Lung (tissue), 11 donors: ENCODE measurements at regions not wholly inside any gene's neighbourhood (a gene's known extent, or its start where the extent isn't known, plus 50 kb on each side); places are given as distances from the start of the nearest gene placed in this dataset.
"Not testable (repeated sequence)": the region's sequence is repeated elsewhere in the genome, so short reads cannot be mapped to it uniquely, and the experiment has no call there.

Experiments used
- ATAC-seq: fragments of 200-7000 bp; cut with Tn5 transposase; one replicate; pipeline ENCODE4 v1.9.1; 2020; ENCODE audit warnings: moderate number of reproducible peaks; ENCODE audit not compliant: insufficient read depth, low FRiP score
- DNase-seq, 3 donors: peaks; one replicate each; pipeline ENCODE4 v3.0.0-alpha.2; 2013 to 2017
- H3K27ac ChIP-seq, 2 donors: one replicate each; pipeline ENCODE4 v1.5.1; 2013; ENCODE audit warnings: mild to moderate bottlenecking in 2 of 2, moderate library complexity in 2 of 2, control low read depth in 1 of 2, inconsistent platforms in 1 of 2, low read depth in 1 of 2, low read length in 1 of 2
- H3K27me3 ChIP-seq, 3 donors: one replicate each; pipeline ENCODE4 v1.5.1; 2013; ENCODE audit warnings: low read length in 2 of 3; ENCODE audit not compliant: control insufficient read depth in 3 of 3, insufficient read depth in 3 of 3
- H3K36me3 ChIP-seq, 4 donors: one replicate each; pipeline ENCODE4 v1.5.1; 2013; ENCODE audit warnings: low read length in 4 of 4, mild to moderate bottlenecking in 1 of 4, moderate library complexity in 1 of 4; ENCODE audit not compliant: control insufficient read depth in 4 of 4, insufficient read depth in 4 of 4
- H3K4me1 ChIP-seq, 5 donors: one replicate each; pipeline ENCODE4 v1.5.1; 2013; ENCODE audit warnings: low read length in 5 of 5, mild to moderate bottlenecking in 2 of 5, moderate library complexity in 1 of 5; ENCODE audit not compliant: control insufficient read depth in 5 of 5, insufficient read depth in 5 of 5
- H3K4me3 ChIP-seq: one replicate; pipeline ENCODE4 v1.5.1; 2013; ENCODE audit warnings: mild to moderate bottlenecking, control low read depth, moderate library complexity
- H3K9ac ChIP-seq, 2 donors: one replicate each; pipeline ENCODE4 v1.5.1; 2013; ENCODE audit warnings: low read length in 2 of 2, control low read depth in 1 of 2; ENCODE audit not compliant: insufficient read depth in 1 of 2
- H3K9me3 ChIP-seq, 4 donors: one replicate each; pipeline ENCODE4 v1.5.1; 2013; ENCODE audit warnings: low read length in 3 of 4, mild to moderate bottlenecking in 1 of 4, moderate library complexity in 1 of 4; ENCODE audit not compliant: control insufficient read depth in 4 of 4, insufficient read depth in 3 of 4
- WGBS, 2 donors: extraction: QIAGEN DNeasy Blood & Tissue Kit; methylation state at CpG; one replicate each; pipeline ENCODE4 v1.1.7; 2013; 5-methylcytosine and 5-hydroxymethylcytosine counted together
- TF ChIP-seq, protein P1 (sequence below): IDR thresholded peaks from 2 replicates; pipeline ENCODE4 v1.5.1; 2012; ENCODE audit warnings: mild to moderate bottlenecking; ENCODE audit errors: control extremely low read depth, extremely low read depth
- donor health status: control.
- donor health status: control.
- donor health status: Bipolar disorder and iron deficiency.
- donor health status: healthy.
- donor health status: DM: yes; HTN: yes; CAD: no.

DNA sequence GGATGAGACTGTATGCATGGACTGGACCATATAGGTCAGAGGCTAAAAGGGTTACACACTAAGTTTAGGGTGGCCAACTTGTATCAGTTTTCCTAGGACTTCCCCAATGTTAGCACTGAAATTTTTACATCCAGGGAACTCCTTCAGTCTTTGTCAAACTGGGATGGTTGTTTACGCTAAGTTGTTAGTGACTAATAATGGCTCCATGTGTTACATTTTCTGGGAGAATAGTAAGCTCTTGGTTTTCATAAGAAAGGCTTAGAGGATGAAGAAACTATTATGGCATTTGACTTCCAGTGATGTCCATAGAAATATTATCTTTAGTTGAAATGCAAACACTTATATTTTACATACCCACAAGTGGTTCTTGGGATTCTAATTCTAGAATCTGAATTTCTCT is 57.9 kb upstream of the ST3GAL6 start:
- Histone ChIP-seq H3K27me3 (no peaks in the 10 kb centered on the region), H3K9me3 (no peaks in the 10 kb centered on the region), H3K27ac (no peak overlapping the region), H3K4me1 (peaks cover 0 to 10% (median 1%) of the 10 kb centered on the region in 5 donors), H3K36me3 (no peaks in the 10 kb centered on the region), H3K9ac (no peak overlapping the region), H3K4me3 (no peak overlapping the region)
- TF ChIP-seq, protein P1, sequence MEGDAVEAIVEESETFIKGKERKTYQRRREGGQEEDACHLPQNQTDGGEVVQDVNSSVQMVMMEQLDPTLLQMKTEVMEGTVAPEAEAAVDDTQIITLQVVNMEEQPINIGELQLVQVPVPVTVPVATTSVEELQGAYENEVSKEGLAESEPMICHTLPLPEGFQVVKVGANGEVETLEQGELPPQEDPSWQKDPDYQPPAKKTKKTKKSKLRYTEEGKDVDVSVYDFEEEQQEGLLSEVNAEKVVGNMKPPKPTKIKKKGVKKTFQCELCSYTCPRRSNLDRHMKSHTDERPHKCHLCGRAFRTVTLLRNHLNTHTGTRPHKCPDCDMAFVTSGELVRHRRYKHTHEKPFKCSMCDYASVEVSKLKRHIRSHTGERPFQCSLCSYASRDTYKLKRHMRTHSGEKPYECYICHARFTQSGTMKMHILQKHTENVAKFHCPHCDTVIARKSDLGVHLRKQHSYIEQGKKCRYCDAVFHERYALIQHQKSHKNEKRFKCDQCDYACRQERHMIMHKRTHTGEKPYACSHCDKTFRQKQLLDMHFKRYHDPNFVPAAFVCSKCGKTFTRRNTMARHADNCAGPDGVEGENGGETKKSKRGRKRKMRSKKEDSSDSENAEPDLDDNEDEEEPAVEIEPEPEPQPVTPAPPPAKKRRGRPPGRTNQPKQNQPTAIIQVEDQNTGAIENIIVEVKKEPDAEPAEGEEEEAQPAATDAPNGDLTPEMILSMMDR: no peak
- WGBS, 2 donors: 98 to 100% methylated on average over 1 of the region's 1 CpG
- DNase-seq: no peak
- ATAC-seq: no peak

DNA sequence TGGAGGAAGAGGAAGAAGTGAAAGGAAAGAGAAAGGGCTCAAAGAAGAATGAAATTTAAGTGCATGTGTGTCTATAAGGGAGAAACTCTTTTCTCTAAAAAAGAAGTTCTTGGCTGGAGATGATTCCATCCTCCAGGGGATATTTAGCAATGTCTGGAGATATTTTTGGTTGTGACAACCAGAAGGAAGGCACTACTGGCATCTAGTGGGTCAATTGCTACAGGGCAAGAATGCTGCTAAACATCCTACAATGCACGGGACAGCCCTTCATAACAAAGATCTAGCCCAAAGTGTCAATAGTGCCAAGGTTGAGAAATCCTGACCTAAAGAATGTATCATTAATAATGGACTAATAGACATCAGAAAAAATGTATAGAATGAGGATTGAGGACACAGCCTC is 57.4 kb upstream of the ST3GAL6 start:
- no peaks in the 10 kb centered on the region for H3K27me3 ChIP-seq
- H3K4me3 ChIP-seq: no peak overlapping the region
- no peak for ATAC-seq
- TF ChIP-seq, protein P1: no peak
- no peak overlapping the region for H3K27ac ChIP-seq
- DNase-seq: no peak
- 45 to 71% methylated on average over 1 of the region's 1 CpG for WGBS, 2 donors
- H3K9me3 ChIP-seq: no peaks in the 10 kb centered on the region
- no peaks in the 10 kb centered on the region for H3K36me3 ChIP-seq
- H3K4me1 ChIP-seq: peaks cover 0 to 14% (median 1%) of the 10 kb centered on the region in 5 donors
- H3K9ac ChIP-seq: no peak overlapping the region

DNA sequence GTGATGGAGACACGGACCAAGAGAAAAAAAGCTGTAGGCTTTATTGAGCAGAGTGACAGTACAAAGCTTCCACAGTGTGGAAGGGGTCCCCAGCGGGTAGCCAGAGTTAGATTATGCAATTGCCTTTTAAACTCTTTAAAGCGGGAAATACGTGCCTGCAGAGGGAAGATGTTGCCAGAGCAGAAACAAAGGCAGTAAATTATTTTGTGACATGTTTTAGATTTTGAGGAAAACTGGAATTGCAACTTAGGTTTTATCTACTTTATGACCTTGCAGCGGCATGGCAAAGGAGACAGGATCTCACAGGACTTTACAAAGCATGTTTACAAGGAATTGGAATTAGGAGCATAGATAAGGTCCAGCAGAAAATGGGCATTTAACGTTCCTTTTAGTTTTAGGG is 54.5 kb upstream of the ST3GAL6 start:
- ATAC-seq, H3K4me3 ChIP-seq, H3K36me3 ChIP-seq, H3K9ac ChIP-seq, H3K9me3 ChIP-seq, H3K27ac ChIP-seq, H3K27me3 ChIP-seq: not testable (repeated sequence)
- 50% methylated on average over 6 of the region's 6 CpGs for WGBS, 2 donors
- peaks cover 0 to 14% (median 1%) of the 10 kb centered on the region in 5 donors for H3K4me1 ChIP-seq
- peak; percentile 40 to 78 (median 74) for DNase-seq

DNA sequence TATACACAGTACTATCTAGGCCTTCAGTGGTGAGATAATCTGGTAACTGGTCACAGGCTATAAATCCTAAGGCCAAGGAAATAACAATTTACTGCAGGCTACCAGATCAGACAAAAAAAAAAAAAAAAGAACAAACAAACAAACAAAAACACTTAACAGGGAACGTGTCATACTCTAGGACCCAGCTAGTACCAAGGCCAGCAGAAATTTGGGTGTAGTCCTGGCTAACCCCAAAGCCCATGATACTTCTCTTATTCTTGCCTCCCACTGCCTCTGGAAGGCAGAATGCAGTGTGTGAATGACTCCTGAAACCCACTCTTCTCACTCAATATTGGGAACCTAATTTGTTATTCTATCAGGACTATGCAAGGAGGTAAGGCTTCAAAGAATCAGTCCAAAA is 53.7 kb upstream of the ST3GAL6 start:
- no peaks in the 10 kb centered on the region for H3K36me3 ChIP-seq
- DNase-seq (peak in 1 of 3 donors; percentile 12), ATAC-seq (no peak)
- no peak overlapping the region for H3K9ac ChIP-seq
- no peaks in the 10 kb centered on the region for H3K9me3 ChIP-seq
- H3K4me1 ChIP-seq: peaks cover 0 to 14% (median 1%) of the 10 kb centered on the region in 5 donors
- H3K4me3 ChIP-seq: no peak overlapping the region
- H3K27me3 ChIP-seq: no peaks in the 10 kb centered on the region
- H3K27ac ChIP-seq: no peak overlapping the region
- 67 to 81% methylated on average over 1 of the region's 1 CpG for WGBS, 2 donors
- TF ChIP-seq, protein P1: no peak
